Activated CD4-positive, alpha-beta T cell treated with anti-CD3 and anti-CD28 coated beads for 24 hours (primary cell): ENCODE measurements at regions not wholly inside any gene's neighbourhood (a gene's known extent, or its start where the extent isn't known, plus 50 kb on each side); places are given as distances from the start of the nearest gene placed in this dataset.
"Not testable (repeated sequence)": the region's sequence is repeated elsewhere in the genome, so short reads cannot be mapped to it uniquely, and the experiment has no call there.

Experiments
- DNase-seq, 2 donors: peaks; one replicate each; pipeline ENCODE4 v3.0.0-alpha.2; 2020; ENCODE audit warnings: low read depth in 2 of 2

GRCh38 chr15:57878573-57878972 is 172.1 kb downstream of the POLR2M start:
- no peak for DNase-seq

GRCh38 chr15:57881361-57881760 is 174.8 kb downstream of the POLR2M start:
- no peak for DNase-seq

GRCh38 chr15:57881972-57882371 is 175.5 kb downstream of the POLR2M start:
- no peak for DNase-seq

- no peak for DNase-seq
Measured at GRCh38 chr15:57883701-57884100, 177.2 kb downstream of the POLR2M start.

DNA sequence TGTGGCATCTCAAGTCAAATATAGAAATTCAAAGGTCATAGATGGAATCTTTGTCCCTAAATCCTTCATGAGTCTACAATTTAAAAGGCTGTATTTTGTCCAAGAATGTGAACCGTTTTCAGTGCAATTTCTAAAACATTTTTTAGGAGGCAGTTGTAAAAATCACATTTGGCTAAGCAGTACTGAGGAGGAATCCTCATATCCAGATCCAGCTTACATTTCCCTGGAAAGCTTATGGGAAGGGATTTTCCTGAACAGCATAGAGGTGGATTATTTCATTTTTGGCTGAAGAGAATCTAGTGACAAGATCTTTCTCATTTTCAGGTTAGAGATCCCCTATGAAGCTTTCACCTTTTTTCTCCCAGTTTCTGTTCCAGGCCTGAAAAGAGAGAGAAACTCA is 178.4 kb downstream of the POLR2M start:
- DNase-seq: no peak

GRCh38 chr15:57885435-57885834 is 178.9 kb downstream of the POLR2M start:
- DNase-seq: no peak

DNA sequence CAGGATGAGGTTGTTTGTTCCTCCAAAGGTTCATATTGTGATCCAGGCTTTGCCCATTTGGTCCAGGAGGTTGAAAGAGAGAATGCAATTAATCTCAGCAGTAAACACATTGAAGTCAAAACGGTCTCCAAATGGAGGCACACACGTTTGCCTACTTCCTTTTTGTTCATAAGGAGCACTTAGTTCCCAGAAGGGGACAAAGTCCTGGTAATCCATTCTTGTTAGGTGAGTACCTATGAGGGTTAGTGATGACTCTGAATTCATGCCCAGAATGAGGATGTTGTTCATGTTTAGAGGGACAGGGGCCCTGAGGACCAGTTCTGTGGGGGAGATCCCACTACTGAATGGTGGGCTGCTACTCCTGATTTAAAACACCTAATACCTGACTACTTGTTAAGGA is 177.7 kb downstream of the ALDH1A2 start:
- no peak for DNase-seq

GRCh38 chr15:57890351-57890750 is 175.2 kb downstream of the ALDH1A2 start:
- DNase-seq: no peak

- no peak for DNase-seq
Measured at GRCh38 chr15:57890878-57891277, 174.6 kb downstream of the ALDH1A2 start.

DNA sequence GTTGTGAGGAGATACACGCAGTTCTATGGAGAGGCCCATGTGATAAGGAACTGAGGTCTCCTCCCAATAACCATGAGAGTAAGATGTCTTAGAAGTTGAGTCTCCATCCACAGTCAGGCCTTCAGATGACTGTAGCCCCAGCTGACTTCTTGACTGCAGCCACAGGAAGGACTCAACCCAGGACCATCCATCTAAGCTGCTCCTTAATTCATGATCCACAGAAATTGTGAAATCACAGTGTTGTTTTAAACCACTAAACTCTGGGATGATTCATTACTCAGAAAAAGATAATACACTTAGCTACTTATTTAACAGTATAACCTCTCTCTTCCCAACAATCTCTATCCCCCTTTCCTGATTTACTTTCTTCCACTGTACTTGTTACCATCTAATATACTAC is 173.3 kb downstream of the ALDH1A2 start:
- no peak for DNase-seq

- no peak for DNase-seq
Measured at GRCh38 chr15:57893040-57893439, 172.5 kb downstream of the ALDH1A2 start.

- no peak for DNase-seq
Measured at GRCh38 chr15:57895291-57895690, 170.2 kb downstream of the ALDH1A2 start.

DNA sequence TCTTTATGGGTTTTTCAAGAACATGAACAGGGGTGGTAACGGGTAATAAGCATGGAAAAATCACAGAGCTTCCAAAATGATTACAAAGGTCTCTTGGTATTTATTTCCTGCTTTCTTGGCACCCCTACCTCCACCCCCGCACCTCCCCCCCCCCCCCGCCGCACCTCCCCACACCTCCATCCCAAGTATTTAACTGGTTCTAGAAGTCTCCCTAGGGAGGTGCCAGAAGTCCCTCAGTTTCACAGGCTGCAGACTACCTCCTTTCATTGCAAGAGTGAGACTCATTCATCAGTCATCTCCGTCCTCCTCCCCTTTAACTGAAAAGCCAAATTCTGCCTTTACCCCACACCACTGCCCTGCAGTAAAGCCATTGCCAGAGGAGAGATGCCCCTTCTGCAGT is 169.4 kb downstream of the ALDH1A2 start:
- DNase-seq: no peak

- not testable (repeated sequence) for DNase-seq
Measured at GRCh38 chr15:57896899-57897298, 168.6 kb downstream of the ALDH1A2 start.

DNA sequence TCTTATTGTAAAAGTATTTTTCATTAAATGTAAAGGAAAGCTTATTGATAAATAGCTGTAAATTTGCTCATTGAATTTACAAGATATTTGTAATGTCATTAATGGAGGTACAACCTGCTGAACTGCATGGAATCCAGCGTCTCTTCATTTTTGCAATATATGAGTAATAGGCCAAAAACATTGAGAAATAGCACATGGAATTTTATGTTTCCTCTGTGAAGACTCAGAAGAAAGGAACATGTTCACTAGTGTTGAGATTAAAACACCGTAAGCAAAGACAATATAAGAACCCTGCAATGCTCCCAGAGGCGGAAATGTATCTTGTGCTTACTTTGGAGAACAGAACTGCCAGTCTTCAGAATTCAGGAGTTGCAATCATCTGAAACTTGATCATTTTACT is 167.6 kb downstream of the ALDH1A2 start:
- DNase-seq: no peak

DNA sequence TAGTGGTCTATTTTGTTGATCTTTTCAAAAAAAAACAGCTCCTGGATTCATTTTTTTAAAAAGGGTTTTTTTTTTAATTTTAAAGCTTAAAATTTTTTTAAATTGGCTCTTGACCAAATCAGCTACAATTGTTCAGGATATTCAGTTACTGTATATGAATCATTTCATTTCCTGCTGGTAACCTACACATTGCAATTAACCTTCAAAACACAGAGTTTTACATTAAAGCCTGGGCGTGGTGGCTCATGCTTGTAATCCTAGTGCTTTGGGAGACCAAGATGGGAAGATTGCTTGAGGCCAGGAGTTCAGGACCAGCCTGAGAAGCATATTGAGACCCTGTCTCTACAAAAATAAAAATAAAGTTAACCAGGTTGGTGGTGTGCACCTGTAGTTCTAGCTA is 163.4 kb downstream of the ALDH1A2 start:
- DNase-seq: no peak
